HG03025 (cell line): ENCODE measurements at regions not wholly inside any gene's neighbourhood (a gene's known extent, or its start where the extent isn't known, plus 50 kb on each side); places are given as distances from the start of the nearest gene placed in this dataset.

ENCODE experiments used
- ATAC-seq: cut with Tn5 transposase; IDR thresholded peaks from one replicate; pipeline ENCODE4 v1.9.1; 2021; ENCODE audit warnings: mild to moderate bottlenecking, moderate library complexity; ENCODE audit not compliant: unreplicated experiment, low FRiP score

- no peak for ATAC-seq
Observed at GRCh38 chr12:29996993-29997392, 213.3 kb upstream of the TMTC1 start.

GRCh38 chr12:29992366-29992765, 208.6 kb upstream of the TMTC1 start:
- ATAC-seq: no peak

GRCh38 chr12:29991924-29992323, 208.2 kb upstream of the TMTC1 start:
- ATAC-seq: no peak

GRCh38 chr12:29990971-29991370, 207.2 kb upstream of the TMTC1 start:
- ATAC-seq: no peak

GRCh38 chr12:29983851-29984250, 200.1 kb upstream of the TMTC1 start:
- no peak for ATAC-seq

- ATAC-seq: no peak
Observed at GRCh38 chr12:29980304-29980703, 196.6 kb upstream of the TMTC1 start.

GRCh38 chr12:29971446-29971845, 187.7 kb upstream of the TMTC1 start:
- ATAC-seq: no peak

GRCh38 chr12:29970501-29970900, 186.8 kb upstream of the TMTC1 start:
- ATAC-seq: no peak

- ATAC-seq: no peak
Observed at GRCh38 chr12:29962276-29963035, 178.7 kb upstream of the TMTC1 start.

GRCh38 chr12:29961231-29961630, 177.5 kb upstream of the TMTC1 start:
- no peak for ATAC-seq

GRCh38 chr12:29960122-29960521, 176.4 kb upstream of the TMTC1 start:
- no peak for ATAC-seq

- ATAC-seq: no peak
Observed at GRCh38 chr12:29957835-29958234, 174.1 kb upstream of the TMTC1 start.

- no peak for ATAC-seq
Observed at GRCh38 chr12:29945904-29946303, 162.2 kb upstream of the TMTC1 start.

- ATAC-seq: no peak
Observed at GRCh38 chr12:29944269-29945000, 160.7 kb upstream of the TMTC1 start.

GRCh38 chr12:29943683-29944082, 159.9 kb upstream of the TMTC1 start:
- no peak for ATAC-seq

- ATAC-seq: no peak
Observed at GRCh38 chr12:29940811-29941210, 157.1 kb upstream of the TMTC1 start.

- ATAC-seq: no peak
Observed at GRCh38 chr12:29930503-29930902, 146.8 kb upstream of the TMTC1 start.

GRCh38 chr12:29929295-29929694, 145.6 kb upstream of the TMTC1 start:
- no peak for ATAC-seq

- ATAC-seq: no peak
Observed at GRCh38 chr12:29921307-29921706, 137.6 kb upstream of the TMTC1 start.

- ATAC-seq: no peak
Observed at GRCh38 chr12:29908157-29908556, 124.4 kb upstream of the TMTC1 start.

- ATAC-seq: no peak
Observed at GRCh38 chr12:29907461-29907860, 123.7 kb upstream of the TMTC1 start.

GRCh38 chr12:29902043-29902442, 118.3 kb upstream of the TMTC1 start:
- ATAC-seq: no peak
